Bronchial epithelial cell (primary cell): ENCODE measurements at regions not wholly inside any gene's neighbourhood (a gene's known extent, or its start where the extent isn't known, plus 50 kb on each side); places are given as distances from the start of the nearest gene placed in this dataset.

Experiments used
- DNase-seq: peaks from one replicate; pipeline ENCODE4 v3.0.0-alpha.2; 2010; ENCODE audit warnings: low read depth
- FAIRE-seq: peaks from 2 replicates; lab custom pipeline; 2011; peaks lifted over from hg19 to GRCh38; lab: Jason Lieb, UNC
- H3K27me3 ChIP-seq: 2 replicates; pipeline ENCODE4 v1.5.1; 2011; ENCODE audit warnings: low read length; ENCODE audit not compliant: control insufficient read depth, insufficient read depth
- H3K36me3 ChIP-seq: 2 replicates; pipeline ENCODE4 v1.5.1; 2011; ENCODE audit warnings: low read length; ENCODE audit not compliant: control insufficient read depth, insufficient read depth
- H3K4me3 ChIP-seq: 2 replicates; pipeline ENCODE4 v1.5.1; 2011; ENCODE audit warnings: mild to moderate bottlenecking, low read depth, low read length, control low read depth
- CTCF ChIP-seq: IDR thresholded peaks from 2 replicates; pipeline ENCODE4 v1.5.1; 2011; ENCODE audit warnings: mild to moderate bottlenecking, moderate library complexity, low read length, control low read depth, inconsistent platforms; ENCODE audit not compliant: insufficient read depth, severe bottlenecking

- Histone ChIP-seq H3K36me3 (no peaks in the 10 kb centered on the region), H3K27me3 (no peaks in the 10 kb centered on the region), H3K4me3 (no peak overlapping the region)
- DNase-seq = no peak
- FAIRE-seq = no peak
- no peak for TF ChIP-seq CTCF
Observed at GRCh38 chr1:56436912-56437417, 142.4 kb downstream of the PLPP3 start.

GRCh38 chr1:56436296-56436695 lies 143.1 kb downstream of the PLPP3 start:
- FAIRE-seq (no peak), DNase-seq (no peak)
- H3K27me3 ChIP-seq = no peaks in the 10 kb centered on the region
- TF ChIP-seq CTCF = no peak
- H3K36me3 ChIP-seq = no peaks in the 10 kb centered on the region
- H3K4me3 ChIP-seq = no peak overlapping the region

- no peak for DNase-seq
- no peak for FAIRE-seq
- Histone ChIP-seq H3K36me3 (no peaks in the 10 kb centered on the region), H3K4me3 (no peak overlapping the region), H3K27me3 (no peaks in the 10 kb centered on the region)
- TF ChIP-seq CTCF = no peak
Observed at GRCh38 chr1:56435434-56436262, 143.7 kb downstream of the PLPP3 start.

- Histone ChIP-seq H3K36me3 (no peaks in the 10 kb centered on the region), H3K4me3 (no peak overlapping the region), H3K27me3 (no peaks in the 10 kb centered on the region)
- DNase-seq = no peak
- TF ChIP-seq CTCF = no peak
- no peak for FAIRE-seq
Observed at GRCh38 chr1:56434740-56435139, 144.6 kb downstream of the PLPP3 start.

GRCh38 chr1:56434025-56434424 lies 145.3 kb downstream of the PLPP3 start:
- DNase-seq = no peak
- no peak overlapping the region for H3K4me3 ChIP-seq
- peak; percentile 70 for FAIRE-seq
- H3K36me3 ChIP-seq = no peaks in the 10 kb centered on the region
- no peak for TF ChIP-seq CTCF
- no peaks in the 10 kb centered on the region for H3K27me3 ChIP-seq

- DNase-seq = no peak
- TF ChIP-seq CTCF = no peak
- Histone ChIP-seq H3K27me3 (no peaks in the 10 kb centered on the region), H3K36me3 (no peaks in the 10 kb centered on the region), H3K4me3 (no peak overlapping the region)
- FAIRE-seq = peak; percentile 7
Observed at GRCh38 chr1:56433056-56433577, 146.2 kb downstream of the PLPP3 start.
